Peyer's patch (tissue), 4 donors: ENCODE measurements at regions not wholly inside any gene's neighbourhood (a gene's known extent, or its start where the extent isn't known, plus 50 kb on each side); places are given as distances from the start of the nearest gene placed in this dataset.

Experiments used
- POLR2A ChIP-seq, 2 donors: fragments of 450-650 bp; IDR thresholded peaks; one replicate each; pipeline ENCODE4 v1.5.1; 2017; ENCODE audit warnings: antibody characterized with exemption in 2 of 2, mild to moderate bottlenecking in 2 of 2, moderate library complexity in 2 of 2
- TF ChIP-seq, protein P1 (sequence below), 6 experiments: fragments of 450-650 bp in 4 of 6; fragments of 200-600 bp in 2 of 6; sonication (generic) in 1 of 6; IDR thresholded peaks; one replicate each; pipeline ENCODE4 v1.5.1; 2017 to 2019; ENCODE audit warnings: antibody characterized with exemption in 6 of 6, mild to moderate bottlenecking in 3 of 6, moderate library complexity in 1 of 6

DNA sequence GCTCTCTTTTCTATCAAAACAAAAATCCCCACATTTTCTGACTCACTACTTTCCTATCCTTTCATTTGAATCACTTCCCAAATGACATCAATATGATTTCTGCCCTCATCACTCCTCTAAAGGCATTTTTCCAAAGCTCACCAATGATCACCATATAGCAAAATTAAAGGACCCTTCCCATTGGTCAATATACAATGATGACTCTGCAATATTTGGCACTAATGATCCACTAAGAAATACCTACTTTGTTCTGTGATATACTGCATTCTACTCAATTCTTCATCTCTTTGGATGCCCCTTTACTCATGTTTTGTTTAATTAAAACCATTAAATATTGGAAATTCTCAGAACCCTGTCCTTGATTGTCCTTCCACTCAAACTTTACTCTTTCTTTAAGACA, 200.3 kb upstream of the PTCHD4 start:
- TF ChIP-seq, protein P1, sequence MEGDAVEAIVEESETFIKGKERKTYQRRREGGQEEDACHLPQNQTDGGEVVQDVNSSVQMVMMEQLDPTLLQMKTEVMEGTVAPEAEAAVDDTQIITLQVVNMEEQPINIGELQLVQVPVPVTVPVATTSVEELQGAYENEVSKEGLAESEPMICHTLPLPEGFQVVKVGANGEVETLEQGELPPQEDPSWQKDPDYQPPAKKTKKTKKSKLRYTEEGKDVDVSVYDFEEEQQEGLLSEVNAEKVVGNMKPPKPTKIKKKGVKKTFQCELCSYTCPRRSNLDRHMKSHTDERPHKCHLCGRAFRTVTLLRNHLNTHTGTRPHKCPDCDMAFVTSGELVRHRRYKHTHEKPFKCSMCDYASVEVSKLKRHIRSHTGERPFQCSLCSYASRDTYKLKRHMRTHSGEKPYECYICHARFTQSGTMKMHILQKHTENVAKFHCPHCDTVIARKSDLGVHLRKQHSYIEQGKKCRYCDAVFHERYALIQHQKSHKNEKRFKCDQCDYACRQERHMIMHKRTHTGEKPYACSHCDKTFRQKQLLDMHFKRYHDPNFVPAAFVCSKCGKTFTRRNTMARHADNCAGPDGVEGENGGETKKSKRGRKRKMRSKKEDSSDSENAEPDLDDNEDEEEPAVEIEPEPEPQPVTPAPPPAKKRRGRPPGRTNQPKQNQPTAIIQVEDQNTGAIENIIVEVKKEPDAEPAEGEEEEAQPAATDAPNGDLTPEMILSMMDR (IDR thresholded peaks at IDR 0.05) = no peak
- no peak for TF ChIP-seq POLR2A (IDR thresholded peaks at IDR 0.05)
